Spleen (tissue), 7 donors: ENCODE measurements at regions not wholly inside any gene's neighbourhood (a gene's known extent, or its start where the extent isn't known, plus 50 kb on each side); places are given as distances from the start of the nearest gene placed in this dataset.

ENCODE experiments used
- POLR2AphosphoS5 ChIP-seq, 3 donors: sonication (generic); formaldehyde crosslinking; IDR thresholded peaks; one replicate each; pipeline ENCODE4 v1.5.1; 2017; ENCODE audit warnings: antibody characterized with exemption in 3 of 3
- TF ChIP-seq, protein P1 (sequence below), 11 experiments: fragments of 200-600 bp in 7 of 11; fragments of 450-650 bp in 4 of 11; sonication (generic) in 4 of 11; IDR thresholded peaks in 8 of 11; conservative IDR thresholded peaks in 3 of 11; 1 replicate in 7 of 11; 2 replicates in 4 of 11; pipeline versions ENCODE4 v1.4.0 to v1.8.0; 2016 to 2021; ENCODE audit warnings: antibody characterized with exemption in 11 of 11, inconsistent platforms in 4 of 11, mild to moderate bottlenecking in 1 of 11
- donor health status: DM: no; HTN: no; CAD: no; lungs with moderate emphysema.
- donor health status: DM: no; HTN: no; CAD: no.
- donor health status: DM: no; HTN: no; CAD: no.

DNA sequence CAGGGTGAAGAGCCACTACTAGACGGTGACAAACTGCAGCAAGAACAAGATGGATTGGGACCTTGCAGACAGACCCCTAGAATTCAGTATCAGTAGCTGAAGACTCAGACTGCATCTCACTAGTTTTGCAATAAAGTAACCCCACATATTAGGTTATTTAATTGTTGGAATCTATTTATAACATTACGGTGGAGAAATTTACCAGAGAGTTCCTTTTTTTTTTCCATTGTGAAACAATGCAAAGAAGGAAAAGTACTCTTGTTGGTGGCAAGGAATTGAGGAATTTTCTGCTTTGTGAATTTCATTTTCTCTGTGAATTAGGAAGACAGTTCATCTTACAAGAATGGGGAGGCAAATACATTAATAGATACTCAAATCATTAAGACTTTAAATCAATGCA lies 185.7 kb upstream of the PPFIA2 start:
- TF ChIP-seq, protein P1, sequence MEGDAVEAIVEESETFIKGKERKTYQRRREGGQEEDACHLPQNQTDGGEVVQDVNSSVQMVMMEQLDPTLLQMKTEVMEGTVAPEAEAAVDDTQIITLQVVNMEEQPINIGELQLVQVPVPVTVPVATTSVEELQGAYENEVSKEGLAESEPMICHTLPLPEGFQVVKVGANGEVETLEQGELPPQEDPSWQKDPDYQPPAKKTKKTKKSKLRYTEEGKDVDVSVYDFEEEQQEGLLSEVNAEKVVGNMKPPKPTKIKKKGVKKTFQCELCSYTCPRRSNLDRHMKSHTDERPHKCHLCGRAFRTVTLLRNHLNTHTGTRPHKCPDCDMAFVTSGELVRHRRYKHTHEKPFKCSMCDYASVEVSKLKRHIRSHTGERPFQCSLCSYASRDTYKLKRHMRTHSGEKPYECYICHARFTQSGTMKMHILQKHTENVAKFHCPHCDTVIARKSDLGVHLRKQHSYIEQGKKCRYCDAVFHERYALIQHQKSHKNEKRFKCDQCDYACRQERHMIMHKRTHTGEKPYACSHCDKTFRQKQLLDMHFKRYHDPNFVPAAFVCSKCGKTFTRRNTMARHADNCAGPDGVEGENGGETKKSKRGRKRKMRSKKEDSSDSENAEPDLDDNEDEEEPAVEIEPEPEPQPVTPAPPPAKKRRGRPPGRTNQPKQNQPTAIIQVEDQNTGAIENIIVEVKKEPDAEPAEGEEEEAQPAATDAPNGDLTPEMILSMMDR (IDR thresholded peaks at IDR 0.05 in 8 of 11, conservative IDR thresholded peaks at IDR 0.05 in 3 of 11), result no peak
- no peak for TF ChIP-seq POLR2AphosphoS5 (IDR thresholded peaks at IDR 0.05)
